ACHN (cell line): ENCODE measurements at regions not wholly inside any gene's neighbourhood (a gene's known extent, or its start where the extent isn't known, plus 50 kb on each side); places are given as distances from the start of the nearest gene placed in this dataset.

Experiments
- DNase-seq: peaks from one replicate; pipeline ENCODE4 v3.0.0-alpha.2; 2015
- in situ Hi-C: cut with HindIII; loops from 2 replicates; pipeline ENCODE4 v1.10.0; 2017; ENCODE audit warnings: low sequenced_read_pairs, low pct_ligation_motif_present, low pct_unique_long_range_greater_than_20kb

DNA sequence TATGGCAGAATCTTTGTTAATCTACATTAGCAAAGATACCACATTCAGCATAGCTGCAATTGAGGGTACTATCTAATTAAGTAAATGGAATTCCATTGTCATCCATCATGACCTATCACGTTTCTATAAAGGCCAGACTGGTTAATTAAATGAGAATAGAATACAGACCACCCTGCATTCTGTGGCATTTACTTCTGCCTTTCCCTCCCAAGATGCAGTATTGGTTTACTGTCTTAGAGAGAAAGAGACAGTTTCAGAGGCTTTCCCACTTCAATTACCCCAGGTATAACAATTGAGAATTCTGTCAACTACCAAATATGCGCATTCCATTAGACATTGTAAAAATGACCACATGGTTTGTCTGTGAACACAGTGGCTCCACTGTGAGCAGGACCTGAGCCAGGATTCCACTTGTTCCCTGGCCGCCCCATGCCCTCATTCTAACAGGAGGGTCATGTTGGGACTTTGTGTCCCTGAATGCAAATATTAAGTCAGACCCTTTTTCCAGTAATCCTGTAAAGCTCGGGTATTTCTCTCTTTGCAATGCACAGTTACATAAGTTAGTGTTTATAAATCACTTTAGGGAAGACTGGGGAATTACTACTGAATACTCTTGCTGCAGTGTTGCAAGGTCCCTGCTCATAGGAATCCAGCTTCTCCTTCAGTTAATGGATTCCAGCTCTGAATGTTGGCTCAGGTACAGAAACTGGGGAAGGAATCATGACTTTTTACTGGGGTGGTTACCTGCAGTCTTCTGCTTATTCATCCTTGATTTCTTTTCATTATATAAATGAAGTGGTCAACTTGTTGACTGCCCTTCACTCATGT is 261.0 kb downstream of the PDGFC start:
- in situ Hi-C loops, result no loop called here

DNA sequence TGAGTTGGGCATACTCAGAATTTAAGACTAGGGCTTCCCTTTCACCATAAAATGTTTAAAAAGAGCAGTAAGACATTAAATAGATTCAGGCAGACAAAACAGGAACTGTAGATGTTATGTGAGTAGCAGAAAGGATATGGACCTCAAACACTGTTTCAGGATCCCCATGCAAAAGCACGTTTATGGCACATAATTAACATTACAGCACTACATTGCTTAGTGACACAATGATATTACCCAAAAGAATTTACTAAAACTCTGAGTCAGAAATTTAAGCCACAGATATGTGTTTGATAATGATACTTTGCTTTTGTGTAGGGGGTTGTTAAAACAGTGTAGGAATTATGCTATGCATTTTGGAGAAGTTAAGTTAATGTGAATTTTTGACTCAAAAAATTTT is 266.3 kb downstream of the PDGFC start:
- no peak for DNase-seq
- in situ Hi-C loops, result no loop called here

More for the DNA sequence above, 261.0 kb downstream of the PDGFC start:
- DNase-seq, result no peak

DNA sequence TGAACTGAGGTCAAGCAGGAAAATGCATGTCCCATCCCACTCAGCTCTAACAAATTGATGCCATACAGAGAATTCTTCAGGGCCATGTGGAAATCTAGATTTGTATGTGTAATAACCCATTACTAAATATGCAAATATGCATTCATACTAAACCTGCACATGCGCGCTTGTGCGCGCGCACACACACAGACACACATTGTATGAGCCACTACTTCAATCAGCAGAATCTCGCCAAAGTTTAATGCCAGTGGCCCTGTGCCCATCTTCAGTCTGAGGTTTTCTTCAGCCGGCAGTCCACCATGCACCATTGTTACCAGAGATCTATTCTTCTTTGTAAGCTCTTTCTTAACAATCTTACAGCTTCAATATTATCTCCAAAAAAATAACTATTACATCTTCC is 276.4 kb downstream of the PDGFC start:
- in situ Hi-C loops, result no loop called here
- no peak for DNase-seq

DNA sequence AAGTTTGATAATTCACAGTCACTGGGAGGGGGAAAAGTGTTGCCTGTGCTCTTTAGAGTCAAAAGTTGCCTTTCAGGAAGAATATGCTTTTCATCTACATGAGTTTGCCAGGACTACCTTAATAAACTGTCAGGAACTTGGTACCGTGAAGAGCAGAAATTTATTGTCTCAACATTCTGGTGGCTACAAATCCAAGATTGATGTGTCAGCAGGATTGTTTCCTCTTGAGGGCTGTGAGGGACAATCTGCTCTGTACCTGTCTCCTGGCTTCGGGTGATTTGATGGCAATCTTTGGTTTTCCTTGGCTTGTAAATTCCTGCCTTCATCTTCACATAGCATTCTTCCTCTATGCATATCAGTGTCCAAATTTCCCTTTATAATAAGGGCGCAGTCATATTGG is 277.2 kb downstream of the PDGFC start:
- no peak for DNase-seq
- in situ Hi-C loops, result no loop called here

DNA sequence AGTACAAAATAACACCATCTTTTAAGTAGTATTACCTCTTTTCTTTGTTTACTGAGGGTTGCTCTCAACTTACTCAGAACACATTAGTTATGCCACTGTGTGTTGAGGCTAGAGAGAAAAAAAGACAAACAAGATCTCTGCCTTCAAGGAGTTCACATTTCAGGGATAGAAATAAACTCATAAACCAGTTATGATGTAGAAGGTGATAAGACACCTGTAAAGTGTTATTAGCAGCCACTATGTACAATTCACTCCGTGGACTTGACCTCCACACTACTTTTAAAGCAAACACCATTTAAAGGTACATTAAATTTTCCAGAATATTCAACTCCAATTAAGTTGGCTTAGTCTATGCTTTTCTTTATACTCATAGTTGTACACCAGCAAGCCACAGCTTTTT is 278.0 kb downstream of the PDGFC start:
- DNase-seq, result no peak
- in situ Hi-C loops, result no loop called here

DNA sequence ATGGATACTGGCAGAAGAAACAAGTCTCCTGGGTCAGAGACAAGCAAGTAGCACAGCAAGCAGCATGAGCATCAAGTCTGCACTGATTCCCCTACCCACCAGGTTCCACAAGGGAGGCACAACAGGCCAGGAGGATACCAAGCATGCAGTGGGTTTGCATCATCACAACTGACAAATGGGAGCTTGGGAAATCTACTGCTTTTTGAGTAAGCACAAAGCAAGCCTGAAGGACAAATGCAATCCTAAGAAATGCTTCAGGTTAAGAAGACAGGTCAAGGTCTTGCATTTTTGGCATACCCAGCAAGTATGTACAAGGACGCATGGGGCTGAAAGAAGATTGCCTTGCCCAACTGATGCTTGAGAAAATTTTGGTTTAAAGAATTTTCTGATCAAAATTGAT is 279.6 kb downstream of the PDGFC start:
- DNase-seq, result no peak
- in situ Hi-C loops, result no loop called here

DNA sequence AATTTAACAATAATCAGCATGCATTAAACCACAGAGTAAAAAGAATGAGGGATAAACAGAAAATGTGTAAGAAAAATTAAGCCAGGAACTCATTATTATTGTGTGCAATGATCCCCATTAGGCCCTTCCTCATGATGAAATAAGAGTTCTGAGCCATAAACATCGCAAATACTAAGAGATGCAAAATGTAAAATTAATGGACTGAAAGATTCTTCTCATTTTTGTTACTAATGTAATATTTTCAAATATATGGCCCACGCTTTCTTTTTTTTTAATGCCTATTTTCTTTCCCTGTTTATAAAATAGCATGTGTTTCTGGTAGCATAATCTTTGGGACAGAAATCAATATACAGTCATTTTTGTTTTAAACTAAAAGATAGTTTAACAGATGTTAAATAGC is 281.0 kb downstream of the PDGFC start:
- in situ Hi-C loops, result no loop called here
- DNase-seq, result no peak

DNA sequence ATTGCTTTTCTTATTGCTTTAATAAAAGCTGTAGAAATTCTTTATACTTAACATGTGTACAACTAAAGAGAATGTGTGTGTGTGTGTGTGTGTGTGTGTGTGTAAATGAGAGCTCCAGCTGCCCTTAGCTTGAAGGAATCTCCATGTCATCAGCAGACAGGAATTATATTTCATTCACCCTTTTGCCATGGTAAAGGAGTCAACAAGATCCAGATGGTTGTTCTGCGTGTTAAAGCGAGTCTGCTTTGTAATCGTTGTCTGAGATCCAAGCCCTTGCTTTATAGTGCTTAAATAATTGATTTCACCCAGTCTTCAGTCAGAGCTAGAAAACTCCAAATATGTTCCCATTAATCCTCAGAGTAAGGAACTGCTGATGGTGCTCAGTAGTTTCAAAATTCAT is 285.5 kb downstream of the PDGFC start:
- DNase-seq, result peak; percentile 10
- in situ Hi-C loops, result no loop called here

DNA sequence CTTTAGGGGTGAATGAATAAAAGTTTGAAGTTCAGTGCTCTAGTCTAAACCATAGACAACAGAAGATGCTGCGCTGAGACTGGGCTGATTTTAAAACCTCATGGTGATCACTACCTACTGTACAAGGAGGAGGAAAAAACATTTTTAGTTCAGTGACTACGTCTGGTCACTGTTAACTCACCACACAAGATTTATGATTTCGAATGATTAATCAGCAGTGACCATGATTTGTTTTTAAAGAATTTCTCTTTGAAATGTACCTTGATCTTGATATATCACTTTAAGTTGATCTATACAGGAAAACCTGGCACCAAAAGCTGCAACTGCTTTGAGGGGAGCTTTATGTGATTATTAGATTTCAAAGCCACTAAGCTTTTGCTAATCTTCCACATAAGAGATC is 286.3 kb downstream of the PDGFC start:
- in situ Hi-C loops, result no loop called here
- DNase-seq, result no peak

DNA sequence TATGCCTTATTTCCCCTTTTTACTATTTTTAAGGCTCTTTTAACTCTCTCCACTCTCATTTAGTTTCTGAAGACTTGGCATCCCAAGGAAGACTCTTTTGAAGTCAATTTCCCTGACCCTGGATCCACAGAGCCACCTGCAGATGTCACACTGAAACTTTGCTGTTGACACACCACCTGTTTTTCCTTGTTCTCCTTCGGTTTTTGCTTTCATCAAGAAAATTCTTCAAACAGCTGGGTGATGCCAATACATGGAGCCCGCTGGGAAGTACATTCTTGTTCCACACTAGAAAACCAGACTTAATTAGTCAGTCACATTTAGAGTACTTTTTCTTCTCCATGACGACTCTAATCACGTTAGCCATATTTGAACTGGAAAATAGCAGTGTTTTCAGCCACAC is 293.9 kb downstream of the PDGFC start:
- DNase-seq, result no peak
- in situ Hi-C loops, result no loop called here

DNA sequence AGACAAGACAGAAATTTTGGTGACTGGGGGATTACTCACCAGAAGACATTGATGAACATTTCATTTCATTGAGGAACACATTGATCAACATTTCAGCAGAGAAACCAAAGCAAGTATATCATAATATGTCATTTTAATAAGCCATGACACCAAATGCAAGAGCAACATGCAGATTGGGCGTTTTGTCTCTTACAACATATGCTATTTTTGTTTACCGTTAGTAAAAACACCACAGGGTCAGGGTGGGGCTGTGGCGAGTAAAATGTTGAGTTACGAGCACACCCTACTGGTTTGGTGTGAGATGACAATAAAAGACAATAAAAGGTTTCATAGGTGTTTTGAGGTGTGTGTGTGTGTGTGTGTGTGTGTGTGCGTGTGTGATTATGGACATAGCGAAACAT is 294.5 kb downstream of the PDGFC start:
- no peak for DNase-seq
- in situ Hi-C loops, result no loop called here

DNA sequence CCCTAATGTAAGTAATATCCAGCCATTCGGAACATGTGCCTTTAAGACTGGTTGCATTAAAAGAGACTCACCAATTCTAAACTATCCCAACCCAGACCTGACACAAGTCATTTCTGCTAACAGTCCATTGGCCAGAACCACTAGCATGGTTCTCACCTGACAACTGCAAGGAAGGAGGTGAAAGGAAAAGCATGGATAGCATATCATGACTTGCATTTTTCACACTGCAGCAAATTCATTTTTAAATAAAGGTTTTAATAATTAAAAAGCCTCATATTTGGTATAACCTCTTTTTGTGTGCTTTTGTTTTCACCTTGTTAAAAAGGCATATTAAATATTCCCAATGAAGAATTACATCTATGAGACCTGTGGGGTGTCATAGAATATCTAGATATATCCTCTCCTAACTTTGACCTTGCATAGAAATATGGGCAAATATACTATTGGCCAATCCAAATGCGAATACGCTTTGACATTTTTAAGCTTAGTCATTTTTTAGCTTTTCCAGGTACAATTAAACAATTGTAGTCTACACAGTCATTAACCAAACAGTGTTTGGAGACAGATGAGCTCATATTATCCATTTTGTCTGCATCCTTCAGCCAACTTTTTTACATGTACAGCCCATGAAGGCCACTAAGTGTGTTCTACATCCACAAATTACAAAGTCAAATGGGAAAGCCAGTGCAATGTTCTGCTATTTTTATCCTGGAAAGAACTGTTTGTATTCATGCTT is 295.3 kb downstream of the PDGFC start:
- no peak for DNase-seq
- in situ Hi-C loops, result no loop called here

DNA sequence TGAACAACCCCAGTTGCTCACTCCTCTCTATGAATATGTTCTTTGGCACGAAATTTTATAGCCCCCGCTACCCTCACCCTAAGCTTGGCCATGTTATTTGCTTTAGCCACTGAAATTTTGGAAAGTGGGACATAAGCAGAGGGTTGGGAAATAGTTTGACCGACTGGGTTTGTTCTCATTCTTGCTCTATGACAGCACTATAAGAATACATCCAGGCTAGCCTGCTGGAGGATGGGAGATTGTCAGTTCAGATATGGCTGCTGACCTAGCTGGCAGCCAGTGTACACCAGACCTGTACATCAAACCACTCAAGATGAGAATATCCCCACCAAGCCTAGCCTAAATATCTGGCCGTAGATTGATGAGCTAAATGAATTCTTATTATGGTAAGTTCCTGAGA is 298.1 kb downstream of the PDGFC start:
- in situ Hi-C loops, result no loop called here
- DNase-seq, result no peak

DNA sequence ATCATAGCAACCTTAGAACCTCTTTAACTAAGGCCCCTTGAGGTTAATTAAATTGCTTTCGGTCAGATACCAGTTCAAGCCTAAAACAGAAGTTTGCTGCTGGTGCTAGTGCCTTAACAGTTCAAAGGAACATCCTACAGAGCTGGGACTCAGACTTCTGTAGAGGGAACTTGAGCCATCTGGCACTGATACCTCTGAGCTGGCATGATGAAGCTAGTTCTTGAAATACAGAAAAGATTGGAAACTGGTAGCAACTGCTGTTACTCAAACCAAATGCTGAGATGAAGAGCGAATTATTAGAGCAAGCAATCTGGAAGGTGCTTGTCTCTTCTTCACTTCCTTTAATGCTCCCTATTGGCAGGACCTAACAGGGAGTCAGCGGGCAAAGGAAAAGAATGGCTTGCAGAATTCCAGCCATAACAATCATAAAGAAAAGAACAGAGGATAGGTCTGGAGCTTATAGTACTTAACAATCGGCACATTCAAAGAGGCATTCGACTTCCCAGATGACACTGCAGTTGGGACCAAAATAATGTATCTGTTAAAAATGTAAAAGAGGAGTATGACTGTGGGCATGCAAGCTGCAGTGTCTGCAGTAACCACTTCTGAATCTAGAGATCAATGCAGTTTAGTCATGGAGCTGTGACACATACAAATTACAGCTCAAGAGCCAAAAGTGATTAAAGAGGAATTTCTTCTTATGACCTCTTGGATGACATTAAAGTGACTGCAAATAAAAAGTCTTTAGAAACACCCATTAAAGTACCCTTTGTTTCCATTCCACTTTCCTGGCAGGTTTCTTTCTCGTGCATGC is 298.9 kb downstream of the PDGFC start:
- DNase-seq, result no peak
- in situ Hi-C loops, result no loop called here

DNA sequence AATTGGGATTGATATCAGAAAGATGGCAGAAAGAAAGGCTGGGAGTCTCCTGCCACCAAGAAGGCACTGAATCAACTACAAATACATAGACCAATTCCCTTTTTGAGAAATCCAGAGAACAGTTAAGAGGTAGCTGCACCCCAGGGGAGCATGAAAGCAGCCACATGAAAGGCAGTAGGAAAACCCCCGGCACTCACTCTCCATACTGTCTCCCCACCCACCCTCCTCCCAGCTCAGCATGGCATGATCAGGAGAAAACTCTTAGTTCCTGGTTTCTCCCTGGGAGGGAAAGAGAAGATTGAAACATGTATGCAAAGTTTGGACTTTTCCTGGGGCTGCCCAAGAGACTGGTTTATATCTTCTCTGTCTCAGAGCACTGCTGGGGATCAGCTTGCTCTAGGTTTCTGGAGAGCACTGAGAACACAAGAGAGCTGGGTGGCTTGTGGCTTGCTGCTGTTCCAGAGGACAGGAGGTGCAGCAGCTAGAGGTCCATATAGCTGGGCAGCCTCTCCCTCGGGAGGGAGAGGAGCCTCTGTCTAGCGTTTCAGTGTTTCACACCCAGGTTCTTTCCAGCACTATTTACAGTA is 305.7 kb downstream of the PDGFC start:
- DNase-seq, result no peak
- in situ Hi-C loops, result no loop called here

DNA sequence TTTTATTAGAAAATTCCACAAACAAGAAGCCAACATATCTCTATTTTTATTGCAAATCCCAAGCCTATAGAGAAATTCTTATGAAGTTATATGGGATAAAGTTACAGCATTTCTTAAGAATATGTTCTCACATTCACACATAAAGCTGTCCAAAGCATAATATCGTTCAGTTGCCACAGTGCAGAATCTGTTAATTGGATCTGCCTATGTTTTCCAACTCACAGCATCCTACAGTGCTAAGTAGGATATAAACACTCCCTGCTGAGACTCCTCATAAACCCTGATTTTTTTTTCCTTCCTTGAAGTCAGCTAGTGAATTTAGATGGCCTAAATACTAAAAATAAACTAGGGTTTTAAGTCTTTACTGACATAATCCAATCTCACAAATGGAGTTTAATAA is 307.9 kb downstream of the PDGFC start:
- in situ Hi-C loops, result no loop called here
- no peak for DNase-seq

DNA sequence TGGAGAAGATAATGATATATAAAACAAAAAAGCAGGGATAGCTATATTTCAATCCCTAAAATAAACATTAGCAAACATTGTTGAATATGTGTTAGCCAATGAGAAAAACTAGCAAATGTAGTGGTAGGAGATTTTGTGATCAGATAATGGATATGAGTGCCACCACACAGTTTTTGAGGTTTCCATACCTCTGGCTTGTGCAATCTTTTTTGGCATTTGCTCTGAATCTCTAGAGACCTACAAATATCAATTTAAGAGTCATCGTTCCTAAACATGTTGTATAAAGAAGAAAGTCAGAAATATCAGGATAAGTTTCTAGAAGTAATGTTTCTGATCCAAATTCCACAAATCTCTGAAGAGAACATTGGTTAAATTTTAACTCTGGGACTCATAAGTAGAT is 308.7 kb downstream of the PDGFC start:
- in situ Hi-C loops, result no loop called here
- DNase-seq, result no peak

DNA sequence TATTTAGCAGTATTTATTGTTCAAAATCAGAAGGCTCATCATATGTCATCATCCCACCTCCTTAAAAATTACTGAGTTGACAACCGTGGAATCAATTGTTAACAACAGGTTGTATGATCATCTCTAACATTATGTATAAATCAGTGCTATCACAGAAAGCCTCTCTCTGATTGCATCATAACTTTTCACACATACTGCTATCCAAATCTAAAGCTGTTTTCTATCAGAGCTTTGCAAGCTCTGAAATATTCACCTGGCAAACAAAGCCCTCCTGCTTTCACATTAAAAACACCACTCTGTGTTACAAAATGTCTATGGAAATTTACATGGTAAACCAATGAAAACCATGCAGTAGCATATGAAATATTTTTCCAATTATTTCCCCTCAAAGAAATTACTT is 310.0 kb downstream of the PDGFC start:
- in situ Hi-C loops, result no loop called here
- DNase-seq, result no peak

DNA sequence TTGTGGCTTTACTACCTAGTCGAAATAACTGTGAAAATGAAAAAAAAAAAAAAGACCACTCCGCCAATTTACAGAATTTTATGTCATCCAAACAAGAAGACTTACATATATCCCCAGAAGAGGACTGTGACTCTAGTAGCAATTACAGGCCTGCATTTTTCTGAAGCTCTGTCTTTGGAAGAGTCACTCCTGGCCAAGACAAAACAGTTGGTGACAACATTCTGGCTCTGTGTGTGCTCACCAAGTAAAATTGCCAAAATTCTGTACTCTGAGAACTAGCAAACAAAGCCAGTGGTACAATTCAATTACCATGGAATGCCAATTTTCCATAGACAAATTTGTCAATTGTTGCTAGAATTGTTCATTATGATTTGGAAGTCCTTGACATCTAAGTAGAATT is 311.1 kb downstream of the PDGFC start:
- in situ Hi-C loops, result no loop called here
- DNase-seq, result no peak
